Kidney (tissue), 13 donors: ENCODE measurements at regions not wholly inside any gene's neighbourhood (a gene's known extent, or its start where the extent isn't known, plus 50 kb on each side); places are given as distances from the start of the nearest gene placed in this dataset.

Experiments
- DNase-seq, 5 donors: peaks; one replicate each; pipeline ENCODE4 v3.0.0-alpha.2; 2013 to 2020
- FAIRE-seq: peaks from 2 replicates; lab custom pipeline; 2012; peaks lifted over from hg19 to GRCh38; lab: Jason Lieb, UNC
- H3K27ac ChIP-seq, 2 donors: one replicate each; pipeline ENCODE4 v1.7.0; 2013; ENCODE audit warnings: low read depth in 2 of 2, low read length in 2 of 2, inconsistent platforms in 1 of 2
- H3K27me3 ChIP-seq: one replicate; pipeline ENCODE4 v1.7.1; 2013; ENCODE audit warnings: low read length, inconsistent platforms; ENCODE audit not compliant: control insufficient read depth, insufficient read depth
- H3K36me3 ChIP-seq, 3 donors: one replicate each; pipeline versions ENCODE4 v1.7.0 to v1.7.1; 2013; ENCODE audit warnings: low read length in 3 of 3, control low read depth in 1 of 3, inconsistent platforms in 1 of 3; ENCODE audit not compliant: insufficient read depth in 3 of 3, control insufficient read depth in 2 of 3
- H3K4me1 ChIP-seq, 3 donors: one replicate each; pipeline versions ENCODE4 v1.7.0 to v1.7.1; 2013; ENCODE audit warnings: low read length in 3 of 3, inconsistent platforms in 1 of 3, low read depth in 1 of 3; ENCODE audit not compliant: control insufficient read depth in 2 of 3, insufficient read depth in 2 of 3
- H3K4me3 ChIP-seq, 3 donors: one replicate each; pipeline versions ENCODE4 v1.7.0 to v1.8.1; 2013; ENCODE audit warnings: low read length in 3 of 3, control low read depth in 1 of 3, inconsistent platforms in 1 of 3
- H3K9ac ChIP-seq, 3 donors: one replicate each; pipeline versions ENCODE4 v1.7.0 to v1.7.1; 2013; ENCODE audit warnings: low read length in 3 of 3, control low read depth in 1 of 3, inconsistent platforms in 1 of 3
- H3K9me3 ChIP-seq, 3 donors: one replicate each; pipeline versions ENCODE4 v1.7.0 to v1.7.1; 2013; ENCODE audit warnings: low read length in 3 of 3, control low read depth in 1 of 3, inconsistent platforms in 1 of 3; ENCODE audit not compliant: control insufficient read depth in 2 of 3, insufficient read depth in 1 of 3
- intact Hi-C: fragments of 100-400 bp; cut with DNase I; formaldehyde crosslinking; loops from one replicate; pipeline ENCODE4 v1.11.1; 2022
- TF ChIP-seq, protein P1 (sequence below): IDR thresholded peaks from 3 replicates; pipeline ENCODE4 v1.5.1; 2012; ENCODE audit warnings: mild to moderate bottlenecking, moderate library complexity, borderline replicate concordance; ENCODE audit not compliant: insufficient read depth; ENCODE audit errors: extremely low read depth
- donor health status: control.
- donor health status: control.
- donor health status: control.
- donor health status: control.
- donor health status: control.
- donor health status: DM: yes; HTN: yes; CAD: no.
- donor health status: Normal renal cell carcinoma (clear cell type).

DNA sequence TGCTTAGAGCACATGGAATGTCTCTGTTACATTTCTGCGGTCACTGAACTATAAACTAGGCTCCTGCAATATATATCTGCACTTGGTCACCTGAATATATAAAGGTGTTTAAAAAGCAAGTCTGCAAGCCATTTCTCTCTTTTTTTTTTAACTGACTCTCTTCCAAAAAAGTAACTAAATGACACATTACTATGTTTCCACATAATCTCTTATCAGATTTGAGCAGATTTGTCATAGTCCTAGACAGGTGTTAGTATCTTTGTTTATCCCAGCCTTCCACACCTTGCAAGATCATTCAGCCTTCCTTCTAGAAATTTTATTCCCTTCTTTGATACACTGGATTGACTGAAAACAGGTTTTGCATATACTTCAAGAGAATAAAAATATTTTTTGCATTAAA, 86.7 kb upstream of the KLF7 start:
- H3K9ac ChIP-seq, result no peak overlapping the region
- no peaks in the 10 kb centered on the region for H3K9me3 ChIP-seq
- H3K36me3 ChIP-seq, result no peaks in the 10 kb centered on the region
- no peak overlapping the region for H3K4me3 ChIP-seq
- FAIRE-seq (no peak), DNase-seq (no peak)
- no peak overlapping the region for H3K27ac ChIP-seq
- TF ChIP-seq, protein P1, sequence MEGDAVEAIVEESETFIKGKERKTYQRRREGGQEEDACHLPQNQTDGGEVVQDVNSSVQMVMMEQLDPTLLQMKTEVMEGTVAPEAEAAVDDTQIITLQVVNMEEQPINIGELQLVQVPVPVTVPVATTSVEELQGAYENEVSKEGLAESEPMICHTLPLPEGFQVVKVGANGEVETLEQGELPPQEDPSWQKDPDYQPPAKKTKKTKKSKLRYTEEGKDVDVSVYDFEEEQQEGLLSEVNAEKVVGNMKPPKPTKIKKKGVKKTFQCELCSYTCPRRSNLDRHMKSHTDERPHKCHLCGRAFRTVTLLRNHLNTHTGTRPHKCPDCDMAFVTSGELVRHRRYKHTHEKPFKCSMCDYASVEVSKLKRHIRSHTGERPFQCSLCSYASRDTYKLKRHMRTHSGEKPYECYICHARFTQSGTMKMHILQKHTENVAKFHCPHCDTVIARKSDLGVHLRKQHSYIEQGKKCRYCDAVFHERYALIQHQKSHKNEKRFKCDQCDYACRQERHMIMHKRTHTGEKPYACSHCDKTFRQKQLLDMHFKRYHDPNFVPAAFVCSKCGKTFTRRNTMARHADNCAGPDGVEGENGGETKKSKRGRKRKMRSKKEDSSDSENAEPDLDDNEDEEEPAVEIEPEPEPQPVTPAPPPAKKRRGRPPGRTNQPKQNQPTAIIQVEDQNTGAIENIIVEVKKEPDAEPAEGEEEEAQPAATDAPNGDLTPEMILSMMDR, result no peak
- H3K27me3 ChIP-seq, result no peaks in the 10 kb centered on the region
- intact Hi-C loops, result no loop called here
- peaks cover 0 to under 1% (median 0%) of the 10 kb centered on the region in 3 donors for H3K4me1 ChIP-seq

DNA sequence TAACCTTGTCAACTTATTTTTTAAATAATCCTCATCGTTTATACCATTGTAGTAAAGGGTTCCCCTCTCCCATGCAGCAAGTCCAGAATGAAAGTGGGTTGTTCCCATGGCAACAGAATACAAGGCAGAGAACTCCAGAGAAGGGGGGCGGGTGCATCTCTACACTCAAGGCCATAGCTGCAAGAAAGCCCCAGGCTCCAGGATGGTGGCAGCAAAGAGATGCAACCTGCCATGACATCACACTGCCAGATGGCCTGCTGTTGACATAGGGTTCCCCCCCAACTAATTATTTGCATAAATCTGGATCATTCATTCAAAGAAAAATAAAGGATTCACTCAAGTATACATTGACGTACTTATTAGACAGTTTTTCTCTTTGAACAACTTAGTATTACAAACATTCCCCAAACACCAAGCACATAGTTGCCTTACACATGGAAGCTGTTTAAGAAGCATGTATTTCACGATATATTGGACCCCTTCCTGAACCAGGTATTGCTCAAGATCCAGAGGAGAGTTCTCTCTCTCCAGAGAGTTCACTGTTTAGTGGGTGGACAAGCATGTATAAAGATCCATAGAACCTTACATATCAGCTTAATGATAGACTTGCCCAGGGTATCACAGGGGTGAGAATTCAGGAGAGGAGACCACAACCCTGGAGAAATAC, 87.4 kb upstream of the KLF7 start:
- no peak for FAIRE-seq
- no peak overlapping the region for H3K9ac ChIP-seq
- intact Hi-C loops, result no loop called here

DNA sequence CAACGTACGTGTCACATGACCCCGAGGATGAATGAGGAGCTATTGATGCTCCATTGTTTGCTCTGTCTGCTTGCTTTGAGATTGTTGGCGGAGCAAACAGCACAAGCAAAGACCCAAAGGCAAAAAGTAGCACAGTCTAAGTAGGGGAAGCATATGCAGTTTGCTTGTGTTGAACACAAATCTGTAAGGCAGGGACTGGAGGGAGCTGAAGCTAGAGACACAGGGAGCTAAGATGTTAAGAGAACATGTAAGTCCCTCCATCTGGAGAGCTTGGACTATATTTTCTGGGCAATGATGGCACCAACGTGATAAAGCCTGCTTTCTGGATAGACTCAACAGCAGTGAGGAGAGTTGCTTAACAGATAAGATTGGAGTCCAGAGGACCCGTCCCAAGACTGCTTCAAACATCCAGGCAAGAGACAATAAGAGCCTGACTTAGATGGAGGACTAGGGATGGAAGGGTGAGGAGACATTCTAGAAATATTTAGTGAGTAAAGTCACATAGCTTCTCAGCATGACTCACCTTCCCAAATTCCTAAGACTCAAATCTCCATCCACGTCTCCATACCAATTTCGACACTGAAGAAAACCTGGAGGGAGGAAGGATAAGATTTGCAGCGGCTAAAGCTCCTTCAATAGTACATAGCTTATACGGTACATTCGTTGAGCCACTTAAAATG, 88.1 kb upstream of the KLF7 start:
- Histone ChIP-seq H3K36me3 (no peaks in the 10 kb centered on the region), H3K4me1 (peaks cover 0 to 14% (median 9%) of the 10 kb centered on the region in 3 donors), H3K9me3 (no peaks in the 10 kb centered on the region), H3K27ac (no peak overlapping the region), H3K27me3 (no peaks in the 10 kb centered on the region), H3K4me3 (no peak overlapping the region), H3K9ac (no peak overlapping the region)
- TF ChIP-seq, protein P1, result no peak
- no peak for DNase-seq
- intact Hi-C loops, result no loop called here
- FAIRE-seq, result no peak

More for the DNA sequence above, 87.4 kb upstream of the KLF7 start:
- Histone ChIP-seq H3K4me1 (peaks cover 0 to 8% (median 2%) of the 10 kb centered on the region in 3 donors), H3K36me3 (no peaks in the 10 kb centered on the region), H3K9me3 (no peaks in the 10 kb centered on the region), H3K27me3 (no peaks in the 10 kb centered on the region), H3K4me3 (no peak overlapping the region), H3K27ac (no peak overlapping the region)
- peak in 1 of 5 donors; percentile 56 for DNase-seq
- TF ChIP-seq, protein P1, result no peak
